ENCODE measurements at regions not wholly inside any gene's neighbourhood (a gene's known extent, or its start where the extent isn't known, plus 50 kb on each side); places are given as distances from the start of the nearest gene placed in this dataset.

GRCh38 chr10:4061441-4061951, 276.5 kb upstream of the KLF6 start:
- Histone ChIP-seq H3K36me3 (ENCODE audit: insufficient read depth, low read length) (no peaks in the 10 kb centered on the region), H3K79me2 (ENCODE audit: insufficient read depth, low read length) (no peaks in the 10 kb centered on the region), H4K20me1 (ENCODE audit: insufficient read depth, low read length) (no peaks in the 10 kb centered on the region), H3K9ac (ENCODE audit: low read depth, low read length) (no peak overlapping the region), H3K4me1 (ENCODE audit: insufficient read depth, low read length) (peaks cover 34% of the 10 kb centered on the region), H3K4me3 (ENCODE audit: low read depth in 1 of 2, low read length in 2 of 2) (no peak overlapping the region), H3K9me3 (ENCODE audit: insufficient read depth, low read length, severe bottlenecking) (no peaks in the 10 kb centered on the region), H3K27ac (ENCODE audit: low read length) (peak overlapping the region; percentile 63), H3K27me3 (ENCODE audit: insufficient read depth, low read length, poor library complexity) (no peaks in the 10 kb centered on the region), H2AFZ (ENCODE audit: low read depth, low read length) (0 out of 2 replicates have a peak overlapping the region, but pooled peaks have one; percentile 35), H3K4me2 (ENCODE audit: insufficient read depth, low read length) (no peak overlapping the region)
- TF ChIP-seq CTCF (IDR thresholded peaks at IDR 0.05; ENCODE audit: borderline replicate concordance, extremely low read depth, low read length, poor library complexity, severe bottlenecking), result no peak
- no peak for TF ChIP-seq EZH2 (IDR thresholded peaks at IDR 0.05; ENCODE audit: borderline replicate concordance, low read depth, low read length, severe bottlenecking)
- no peak for DNase-seq
- ATAC-seq (ENCODE audit: insufficient read depth, low read depth), result no peak

GRCh38 chr10:4059471-4060138, 274.6 kb upstream of the KLF6 start:
- Histone ChIP-seq H3K4me3 (ENCODE audit: low read depth in 1 of 2, low read length in 2 of 2) (peak overlapping the region in 1 of 2 experiments; percentile 27; a peak in 2 of 4 replicates), H3K4me2 (ENCODE audit: insufficient read depth, low read length) (peak overlapping the region; percentile 55), H3K9ac (ENCODE audit: low read depth, low read length) (peak overlapping the region; percentile 29), H3K27ac (ENCODE audit: low read length) (peak overlapping the region; percentile 85), H3K4me1 (ENCODE audit: insufficient read depth, low read length) (peaks cover 34% of the 10 kb centered on the region), H3K9me3 (ENCODE audit: insufficient read depth, low read length, severe bottlenecking) (no peaks in the 10 kb centered on the region), H3K27me3 (ENCODE audit: insufficient read depth, low read length, poor library complexity) (no peaks in the 10 kb centered on the region), H2AFZ (ENCODE audit: low read depth, low read length) (peak overlapping the region; percentile 6; the same call in 1 of the 2 replicates), H4K20me1 (ENCODE audit: insufficient read depth, low read length) (no peaks in the 10 kb centered on the region), H3K79me2 (ENCODE audit: insufficient read depth, low read length) (no peaks in the 10 kb centered on the region), H3K36me3 (ENCODE audit: insufficient read depth, low read length) (no peaks in the 10 kb centered on the region)
- ATAC-seq (ENCODE audit: insufficient read depth, low read depth) (peak; percentile 98), DNase-seq (peak; percentile 82)
- TF ChIP-seq CTCF (IDR thresholded peaks at IDR 0.05; ENCODE audit: borderline replicate concordance, extremely low read depth, low read length, poor library complexity, severe bottlenecking), result no peak
- TF ChIP-seq EZH2 (IDR thresholded peaks at IDR 0.05; ENCODE audit: borderline replicate concordance, low read depth, low read length, severe bottlenecking), result no peak

GRCh38 chr10:4058514-4059029, 273.6 kb upstream of the KLF6 start:
- no peaks in the 10 kb centered on the region for H4K20me1 ChIP-seq (ENCODE audit: insufficient read depth, low read length)
- no peaks in the 10 kb centered on the region for H3K9me3 ChIP-seq (ENCODE audit: insufficient read depth, low read length, severe bottlenecking)
- H3K4me2 ChIP-seq (ENCODE audit: insufficient read depth, low read length), result no peak overlapping the region
- DNase-seq (no peak), ATAC-seq (ENCODE audit: insufficient read depth, low read depth) (no peak)
- peak overlapping the region; percentile 57; the same call in 1 of the 2 replicates for H3K27ac ChIP-seq (ENCODE audit: low read length)
- peaks cover 34% of the 10 kb centered on the region for H3K4me1 ChIP-seq (ENCODE audit: insufficient read depth, low read length)
- H3K79me2 ChIP-seq (ENCODE audit: insufficient read depth, low read length), result no peaks in the 10 kb centered on the region
- H3K36me3 ChIP-seq (ENCODE audit: insufficient read depth, low read length), result no peaks in the 10 kb centered on the region
- no peak overlapping the region for H3K9ac ChIP-seq (ENCODE audit: low read depth, low read length)
- no peak for TF ChIP-seq EZH2 (IDR thresholded peaks at IDR 0.05; ENCODE audit: borderline replicate concordance, low read depth, low read length, severe bottlenecking)
- TF ChIP-seq CTCF (IDR thresholded peaks at IDR 0.05; ENCODE audit: borderline replicate concordance, extremely low read depth, low read length, poor library complexity, severe bottlenecking), result no peak
- no peak overlapping the region for H2AFZ ChIP-seq (ENCODE audit: low read depth, low read length)
- H3K27me3 ChIP-seq (ENCODE audit: insufficient read depth, low read length, poor library complexity), result no peaks in the 10 kb centered on the region
- no peak overlapping the region for H3K4me3 ChIP-seq (ENCODE audit: low read depth in 1 of 2, low read length in 2 of 2)

Data from DND-41 (cell line).